Neural progenitor cell (in vitro differentiated cells): ENCODE measurements at regions not wholly inside any gene's neighbourhood (a gene's known extent, or its start where the extent isn't known, plus 50 kb on each side); places are given as distances from the start of the nearest gene placed in this dataset.

Source experiments
- DNase-seq: peaks from one replicate; pipeline ENCODE4 v3.0.0-alpha.2; 2016; ENCODE audit warnings: low spot score
- H2AFZ ChIP-seq: fragments of 200-600 bp; sonication (generic); replicated peaks from 2 replicates; pipeline ENCODE4 v1.6.1; 2016; ENCODE audit warnings: antibody characterized with exemption
- H3F3A ChIP-seq: fragments of 200-600 bp; sonication (generic); 2 replicates; pipeline ENCODE4 v1.6.1; 2016; ENCODE audit warnings: antibody characterized with exemption, low read depth
- H3K27ac ChIP-seq: fragments of 200-600 bp; sonication (generic); 2 replicates; pipeline ENCODE4 v1.5.1; 2016; ENCODE audit warnings: mild to moderate bottlenecking
- H3K27me3 ChIP-seq: fragments of 200-600 bp; sonication (generic); 2 replicates; pipeline ENCODE4 v1.6.1; 2016; ENCODE audit warnings: mild to moderate bottlenecking, moderate library complexity
- H3K36me3 ChIP-seq: fragments of 200-600 bp; sonication (generic); 2 replicates; pipeline ENCODE4 v1.5.1; 2016
- H3K4me1 ChIP-seq: fragments of 200-600 bp; sonication (generic); 2 replicates; pipeline ENCODE4 v1.6.1; 2016; ENCODE audit warnings: mixed run types
- H3K4me2 ChIP-seq: fragments of 200-600 bp; sonication (generic); 2 replicates; pipeline ENCODE4 v1.6.1; 2016
- H3K4me3 ChIP-seq: fragments of 200-600 bp; sonication (generic); 2 replicates; pipeline ENCODE4 v1.5.1; 2016
- H3K79me2 ChIP-seq: fragments of 200-600 bp; sonication (generic); 2 replicates; pipeline ENCODE4 v1.6.1; 2016; ENCODE audit warnings: low read depth
- H3K9ac ChIP-seq: fragments of 200-600 bp; sonication (generic); 2 replicates; pipeline ENCODE4 v1.6.1; 2016
- H3K9me3 ChIP-seq: fragments of 200-600 bp; sonication (generic); 2 replicates; pipeline ENCODE4 v1.5.1; 2016; ENCODE audit warnings: low read depth
- H4K20me1 ChIP-seq: fragments of 200-600 bp; sonication (generic); 2 replicates; pipeline ENCODE4 v1.6.1; 2016; ENCODE audit warnings: low read depth
- H3K27ac Mint-ChIP-seq: 3 replicates; pipeline ENCODE4 v1.8.0; 2021; ENCODE audit warnings: mixed read lengths
- H3K27me3 Mint-ChIP-seq: 2 replicates; pipeline ENCODE4 v1.8.0; 2022; ENCODE audit warnings: low read depth, mild to moderate bottlenecking, inconsistent platforms, moderate library complexity, mixed read lengths; ENCODE audit not compliant: insufficient read depth
- H3K36me3 Mint-ChIP-seq: 3 replicates; pipeline ENCODE4 v1.8.0; 2021; ENCODE audit warnings: mixed read lengths
- H3K4me1 Mint-ChIP-seq: 3 replicates; pipeline ENCODE4 v1.8.0; 2021; ENCODE audit warnings: mixed read lengths
- H3K4me3 Mint-ChIP-seq: 3 replicates; pipeline ENCODE4 v1.8.0; 2021; ENCODE audit warnings: mild to moderate bottlenecking, moderate library complexity, mixed read lengths
- H3K9me3 Mint-ChIP-seq: 3 replicates; pipeline ENCODE4 v1.8.0; 2020; ENCODE audit warnings: mixed read lengths
- CTCF ChIP-seq: fragments of 200-600 bp; sonication (generic); IDR thresholded peaks from 2 replicates; pipeline ENCODE4 v1.5.1; 2017; ENCODE audit warnings: antibody characterized with exemption, mild to moderate bottlenecking
- EZH2 ChIP-seq: fragments of 200-600 bp; sonication (generic); IDR thresholded peaks from 2 replicates; pipeline ENCODE4 v1.6.1; 2017; ENCODE audit warnings: antibody characterized with exemption, mild to moderate bottlenecking, moderate library complexity
- EZH2phosphoT487 ChIP-seq: fragments of 200-600 bp; sonication (generic); IDR thresholded peaks from 2 replicates; pipeline ENCODE4 v1.6.1; 2017; ENCODE audit warnings: antibody characterized with exemption

GRCh38 chr6:99810942-99811620, 182.9 kb downstream of the MCHR2 start:
- no peak overlapping the region for H2AFZ ChIP-seq
- no peak overlapping the region for H3K27ac Mint-ChIP-seq

DNA sequence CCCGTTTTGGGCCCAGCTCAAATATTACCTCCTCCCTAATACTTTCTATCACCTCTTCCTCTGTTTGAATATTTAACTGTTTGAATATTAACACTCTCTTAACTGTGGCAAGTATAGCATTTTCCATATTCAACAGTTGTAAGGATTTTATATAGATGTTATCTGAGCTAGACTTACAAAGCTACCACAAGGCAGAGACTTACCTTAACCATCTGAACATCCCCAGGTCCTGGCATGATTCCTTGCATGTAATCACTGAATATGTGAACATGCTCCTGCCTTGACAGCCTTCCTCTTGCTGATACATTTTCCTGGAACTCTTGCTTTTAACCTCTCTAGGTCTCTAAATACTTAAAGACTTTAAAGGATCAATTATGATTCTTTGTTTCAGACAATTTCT, 182.4 kb downstream of the MCHR2 start:
- H3K27me3 Mint-ChIP-seq = peaks cover 6% of the 10 kb centered on the region
- Histone ChIP-seq H3K27ac (no peak overlapping the region), H3K79me2 (no peaks in the 10 kb centered on the region)

More at GRCh38 chr6:99810942-99811620, 182.9 kb downstream of the MCHR2 start:
- Mint-ChIP-seq H3K36me3 (no peaks in the 10 kb centered on the region), H3K4me3 (no peak overlapping the region), H3K4me1 (no peaks in the 10 kb centered on the region), H3K9me3 (no peaks in the 10 kb centered on the region), H3K27me3 (peaks cover 6% of the 10 kb centered on the region)
- no peak overlapping the region for H3K4me2 ChIP-seq
- H3K9ac ChIP-seq = no peak overlapping the region
- TF ChIP-seq EZH2 (no peak), EZH2phosphoT487 (no peak), CTCF (no peak)
- H3K9me3 ChIP-seq = no peaks in the 10 kb centered on the region
- no peaks in the 10 kb centered on the region for H3F3A ChIP-seq
- no peaks in the 10 kb centered on the region for H4K20me1 ChIP-seq
- no peaks in the 10 kb centered on the region for H3K27me3 ChIP-seq
- H3K36me3 ChIP-seq = no peaks in the 10 kb centered on the region
- H3K27ac ChIP-seq = no peak overlapping the region
- H3K4me3 ChIP-seq = no peak overlapping the region
- H3K79me2 ChIP-seq = no peaks in the 10 kb centered on the region
- H3K4me1 ChIP-seq = peaks cover 8% of the 10 kb centered on the region
- no peak for DNase-seq

GRCh38 chr6:99813565-99813964, 180.5 kb downstream of the MCHR2 start:
- H3K9ac ChIP-seq = no peak overlapping the region

More for the DNA sequence above, 182.4 kb downstream of the MCHR2 start:
- no peak for TF ChIP-seq EZH2
- TF ChIP-seq CTCF = no peak
- TF ChIP-seq EZH2phosphoT487 = no peak
- no peaks in the 10 kb centered on the region for H3K9me3 ChIP-seq
- H3K4me3 ChIP-seq = no peak overlapping the region
- Mint-ChIP-seq H3K9me3 (no peaks in the 10 kb centered on the region), H3K4me1 (no peaks in the 10 kb centered on the region), H3K4me3 (no peak overlapping the region), H3K36me3 (no peaks in the 10 kb centered on the region), H3K27ac (no peak overlapping the region)
- no peaks in the 10 kb centered on the region for H3K27me3 ChIP-seq
- no peak overlapping the region for H2AFZ ChIP-seq
- no peaks in the 10 kb centered on the region for H3K36me3 ChIP-seq
- no peak overlapping the region for H3K9ac ChIP-seq
- no peaks in the 10 kb centered on the region for H4K20me1 ChIP-seq
- no peak overlapping the region for H3K4me2 ChIP-seq
- H3F3A ChIP-seq = no peaks in the 10 kb centered on the region
- H3K4me1 ChIP-seq = peaks cover 8% of the 10 kb centered on the region
- no peak for DNase-seq

More at GRCh38 chr6:99813565-99813964, 180.5 kb downstream of the MCHR2 start:
- Mint-ChIP-seq H3K4me1 (no peaks in the 10 kb centered on the region), H3K4me3 (no peak overlapping the region), H3K9me3 (no peaks in the 10 kb centered on the region), H3K27me3 (no peaks in the 10 kb centered on the region), H3K36me3 (no peaks in the 10 kb centered on the region), H3K27ac (no peak overlapping the region)
- no peak overlapping the region for H2AFZ ChIP-seq
- no peak for DNase-seq
- H3K9me3 ChIP-seq = no peaks in the 10 kb centered on the region
- H3K4me3 ChIP-seq = no peak overlapping the region
- no peak overlapping the region for H3K4me2 ChIP-seq
- H3K27me3 ChIP-seq = no peaks in the 10 kb centered on the region
- H4K20me1 ChIP-seq = no peaks in the 10 kb centered on the region
- H3K36me3 ChIP-seq = no peaks in the 10 kb centered on the region
- H3K27ac ChIP-seq = no peak overlapping the region
- peaks cover 8% of the 10 kb centered on the region for H3K4me1 ChIP-seq
- no peak for TF ChIP-seq EZH2
- TF ChIP-seq CTCF = no peak
- no peak for TF ChIP-seq EZH2phosphoT487
- no peaks in the 10 kb centered on the region for H3K79me2 ChIP-seq
- H3F3A ChIP-seq = no peaks in the 10 kb centered on the region
